NCI-H1930 (cell line): ENCODE measurements at regions not wholly inside any gene's neighbourhood (a gene's known extent, or its start where the extent isn't known, plus 50 kb on each side); places are given as distances from the start of the nearest gene placed in this dataset.
"Not testable (repeated sequence)": the region's sequence is repeated elsewhere in the genome, so short reads cannot be mapped to it uniquely, and the experiment has no call there.

ENCODE experiments used
- DNase-seq, 2 experiments: peaks; one replicate each; lab custom pipeline; 2025; lab: John Stamatoyannopoulos, UW

DNA sequence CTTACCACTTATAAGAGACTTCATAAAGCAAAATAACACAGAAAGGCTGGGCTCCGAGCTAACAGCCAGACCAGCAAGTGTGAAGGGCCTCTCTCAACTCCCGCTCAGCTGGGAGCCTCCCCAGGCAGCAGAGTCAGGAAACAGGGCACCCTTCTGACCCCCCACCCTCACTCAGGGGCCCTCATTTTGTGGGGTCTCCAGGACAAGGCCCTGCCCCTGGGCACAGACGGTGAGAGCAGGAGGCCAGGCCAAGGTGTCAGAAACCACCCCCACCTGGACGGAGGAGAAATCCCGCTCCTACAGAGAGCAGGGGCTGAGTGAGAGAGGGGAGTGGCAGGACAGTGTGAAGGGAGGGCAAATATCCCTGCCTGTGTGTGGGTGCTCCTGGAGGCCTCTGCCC is 135.8 kb upstream of the FOXD4L5 start:
- no peak for DNase-seq

DNA sequence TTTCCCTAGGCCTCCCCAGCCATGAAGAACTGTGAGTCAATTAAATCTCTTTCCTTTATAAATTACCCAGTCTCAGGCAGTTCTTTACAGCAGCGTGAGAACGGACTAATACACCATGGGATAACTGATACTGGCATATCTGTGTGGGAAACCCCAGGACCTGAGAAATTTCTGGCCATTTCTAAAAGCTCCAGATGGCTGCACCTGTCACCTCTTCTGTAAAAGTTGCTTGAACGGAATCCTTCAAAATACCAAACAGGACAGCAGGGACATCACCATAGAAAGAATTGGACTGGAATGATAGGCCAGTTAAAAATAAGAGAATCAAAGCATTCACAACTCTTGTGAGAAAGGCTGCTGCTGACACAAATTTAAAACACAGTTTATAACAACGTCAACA is 134.0 kb upstream of the FOXD4L5 start:
- DNase-seq = not testable (repeated sequence)

DNA sequence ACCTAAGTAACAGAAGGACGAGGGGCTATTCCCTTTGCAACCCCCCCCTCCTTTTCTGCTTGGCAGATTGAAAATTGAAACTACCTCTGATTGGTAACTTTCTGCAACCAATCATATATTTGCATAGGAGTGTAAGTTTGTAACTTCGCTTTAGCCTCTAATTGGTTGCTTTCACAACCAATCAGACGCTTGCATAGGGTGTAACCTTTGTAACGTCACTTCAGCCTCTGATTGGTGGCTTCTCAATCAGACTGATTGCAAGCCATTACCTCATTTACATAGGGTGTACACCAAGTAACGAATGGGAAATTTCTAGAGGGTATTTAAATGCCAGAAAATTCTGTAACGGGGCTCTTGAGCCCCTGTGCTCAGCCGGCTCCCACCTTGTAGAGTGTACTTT is 131.9 kb upstream of the FOXD4L5 start:
- DNase-seq = not testable (repeated sequence)

- not testable (repeated sequence) for DNase-seq
Observed at GRCh38 chr9:65414249-65414648, 129.2 kb upstream of the FOXD4L5 start.

GRCh38 chr9:65413371-65413770 is 128.4 kb upstream of the FOXD4L5 start:
- not testable (repeated sequence) for DNase-seq

- DNase-seq = no peak
Observed at GRCh38 chr9:65411901-65412300, 126.9 kb upstream of the FOXD4L5 start.

- DNase-seq = no peak
Observed at GRCh38 chr9:65411336-65411735, 126.3 kb upstream of the FOXD4L5 start.

- no peak for DNase-seq
Observed at GRCh38 chr9:65410926-65411325, 125.9 kb upstream of the FOXD4L5 start.

- DNase-seq = no peak
Observed at GRCh38 chr9:65409471-65409980, 124.5 kb upstream of the FOXD4L5 start.

GRCh38 chr9:65408806-65409205 is 123.8 kb upstream of the FOXD4L5 start:
- not testable (repeated sequence) for DNase-seq

- DNase-seq = not testable (repeated sequence)
Observed at GRCh38 chr9:65406625-65407024, 121.6 kb upstream of the FOXD4L5 start.

- DNase-seq = not testable (repeated sequence)
Observed at GRCh38 chr9:65405766-65406165, 120.8 kb upstream of the FOXD4L5 start.

DNA sequence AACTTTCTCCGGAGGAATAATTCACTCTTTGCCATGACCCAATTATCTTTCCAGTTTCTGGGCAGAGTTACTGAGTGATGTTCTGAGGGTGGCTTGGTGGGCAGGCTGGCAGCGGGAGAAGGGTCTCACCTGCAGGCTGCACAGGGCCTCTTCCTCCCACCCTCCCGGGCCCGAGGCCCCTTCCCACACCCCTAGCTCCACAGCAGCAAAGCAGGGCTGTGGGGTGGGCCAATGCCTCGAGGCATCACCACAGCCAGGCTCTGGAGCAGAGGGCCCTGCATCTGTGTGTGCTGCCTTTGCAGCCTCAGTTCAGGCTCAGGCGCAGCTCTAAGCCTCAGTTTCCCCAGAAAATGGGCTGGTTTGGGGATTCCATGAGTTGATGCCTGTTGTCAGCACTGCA is 120.2 kb upstream of the FOXD4L5 start:
- no peak for DNase-seq

DNA sequence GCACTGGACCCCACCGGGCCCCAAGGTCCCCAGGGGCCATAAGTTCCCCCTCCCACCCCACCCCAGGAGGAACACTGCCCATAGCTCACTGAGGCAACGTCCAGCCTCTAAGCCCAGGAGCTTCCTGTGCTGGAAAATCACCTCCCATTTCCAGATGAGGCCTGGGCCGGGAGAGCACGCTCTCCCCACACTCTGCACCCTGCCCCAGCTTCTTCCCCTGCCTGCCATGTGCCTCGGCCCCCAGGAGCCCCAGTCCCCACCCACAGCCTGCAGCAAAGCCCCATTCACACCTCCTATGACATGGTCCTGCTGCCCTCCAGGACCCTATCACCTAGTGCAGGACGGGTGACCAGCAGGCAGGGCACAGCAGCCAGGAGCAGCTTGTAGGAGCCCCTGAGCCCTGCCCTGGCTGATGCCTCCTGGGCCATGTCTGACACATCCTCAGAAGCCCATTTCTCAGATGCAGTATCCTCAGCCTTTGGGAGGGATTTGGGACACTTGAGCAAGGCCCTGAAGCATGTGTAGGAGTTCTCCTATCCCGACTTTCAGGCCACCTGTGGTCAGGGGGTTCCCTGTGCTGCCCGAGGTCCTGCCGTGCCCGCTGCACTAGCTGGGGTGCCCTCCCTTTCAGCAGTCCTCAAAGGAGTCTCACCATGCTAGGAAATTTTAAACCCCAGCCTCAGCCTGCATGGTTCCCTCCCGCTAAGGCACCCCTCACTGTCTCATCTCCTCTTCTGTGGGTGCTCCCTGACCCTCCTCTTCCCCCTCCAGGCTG is 119.4 kb upstream of the FOXD4L5 start:
- DNase-seq = no peak

DNA sequence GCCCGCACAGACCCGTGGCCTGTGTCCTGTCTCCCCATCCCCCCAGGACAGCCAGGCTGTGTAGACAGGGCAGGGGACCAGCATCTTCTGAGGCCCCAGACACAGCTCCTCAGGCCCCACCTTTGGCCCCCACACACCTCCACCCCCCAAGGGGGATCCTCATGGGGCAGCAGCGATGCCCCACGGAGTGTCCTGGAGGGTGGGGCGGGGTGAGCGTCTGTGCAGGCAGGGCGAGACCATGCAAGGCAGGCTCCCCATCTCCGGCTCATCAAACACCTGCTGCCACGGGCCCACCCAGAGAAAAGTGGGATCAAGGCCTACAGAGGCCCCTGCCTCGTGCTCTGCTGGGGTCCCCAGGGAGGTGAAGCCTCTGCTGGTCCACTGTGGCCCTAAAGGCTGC is 118.7 kb upstream of the FOXD4L5 start:
- DNase-seq = no peak

GRCh38 chr9:65403072-65403471 is 118.1 kb upstream of the FOXD4L5 start:
- DNase-seq = not testable (repeated sequence)

DNA sequence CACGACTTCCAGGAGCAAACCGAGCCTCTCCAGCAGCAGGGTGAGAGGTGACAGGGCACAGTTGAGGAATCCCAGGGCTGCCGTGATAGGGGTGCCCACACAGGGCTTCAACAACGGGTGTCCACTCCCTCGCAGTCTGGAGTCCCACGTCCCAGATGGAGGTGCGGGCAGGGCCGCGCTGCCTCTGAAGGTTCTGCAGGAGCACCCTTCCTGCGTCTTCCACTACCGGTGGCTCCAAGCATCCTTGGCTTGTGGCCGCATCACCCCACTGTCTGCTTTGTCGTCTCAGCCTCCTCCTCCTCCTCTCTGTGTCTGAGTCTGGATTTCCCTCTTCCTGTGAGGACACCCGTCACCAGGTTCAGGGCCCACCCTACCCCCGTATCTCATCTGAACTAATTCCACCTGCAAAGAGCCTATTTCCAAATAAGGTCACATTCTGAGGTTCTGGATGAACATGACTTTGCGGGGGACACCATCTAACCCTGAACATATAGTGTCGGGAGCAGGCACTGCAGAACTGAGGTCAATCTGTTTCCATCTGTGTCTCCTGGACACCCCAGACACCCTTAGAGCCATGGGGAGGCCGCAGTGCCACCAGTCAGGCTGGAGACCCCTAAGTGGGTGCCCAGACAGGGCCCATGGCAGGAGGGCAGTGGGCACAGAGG is 117.3 kb upstream of the FOXD4L5 start:
- DNase-seq = not testable (repeated sequence)

DNA sequence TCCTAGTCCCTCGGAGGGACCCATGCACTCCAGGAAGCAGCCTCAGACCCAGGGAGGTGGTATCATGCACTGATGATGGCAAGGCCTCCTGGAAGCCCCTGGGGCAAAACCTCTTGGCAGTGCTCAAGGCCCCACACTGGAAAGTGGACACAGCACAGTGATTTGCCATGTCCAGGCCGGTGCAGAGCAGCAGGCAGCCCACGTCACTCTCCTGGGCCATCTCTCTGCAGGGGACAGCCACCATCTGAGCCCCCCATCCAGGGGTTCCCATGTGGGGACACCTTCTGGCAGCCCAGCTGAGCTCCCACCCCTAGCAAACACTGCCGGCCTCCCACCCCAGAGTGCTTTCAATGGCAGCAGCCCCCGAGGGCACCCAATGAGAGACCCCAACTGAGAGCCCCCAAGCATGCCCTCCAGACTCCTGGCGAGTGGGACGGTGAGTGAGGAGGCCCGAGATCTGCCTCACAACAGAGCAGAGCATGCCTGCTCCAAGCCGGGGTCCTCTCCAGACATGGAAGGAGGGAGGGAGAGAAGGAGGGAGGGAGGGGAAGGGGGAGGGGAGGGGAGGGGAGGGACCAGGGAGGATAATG is 116.5 kb upstream of the FOXD4L5 start:
- DNase-seq = not testable (repeated sequence)

DNA sequence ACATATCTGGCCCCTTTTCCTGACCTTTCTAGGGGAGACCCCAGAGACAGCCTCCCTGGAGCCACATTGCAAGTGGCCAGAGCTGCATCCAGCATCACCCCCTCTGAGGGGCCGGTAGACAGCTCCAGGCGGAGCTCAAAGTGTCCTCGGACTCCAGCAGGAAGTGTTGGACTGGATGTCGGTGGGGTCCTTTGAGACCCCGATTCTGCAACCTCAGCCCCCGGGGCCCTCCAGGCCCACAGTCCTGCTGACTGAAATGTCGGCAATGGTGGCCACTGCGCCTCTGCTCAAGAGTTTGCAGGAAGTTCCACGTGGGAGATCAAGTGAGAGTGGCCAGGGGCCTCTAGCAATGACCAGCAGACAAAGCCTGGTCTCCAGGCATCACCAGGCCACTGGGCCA is 115.9 kb upstream of the FOXD4L5 start:
- no peak for DNase-seq

DNA sequence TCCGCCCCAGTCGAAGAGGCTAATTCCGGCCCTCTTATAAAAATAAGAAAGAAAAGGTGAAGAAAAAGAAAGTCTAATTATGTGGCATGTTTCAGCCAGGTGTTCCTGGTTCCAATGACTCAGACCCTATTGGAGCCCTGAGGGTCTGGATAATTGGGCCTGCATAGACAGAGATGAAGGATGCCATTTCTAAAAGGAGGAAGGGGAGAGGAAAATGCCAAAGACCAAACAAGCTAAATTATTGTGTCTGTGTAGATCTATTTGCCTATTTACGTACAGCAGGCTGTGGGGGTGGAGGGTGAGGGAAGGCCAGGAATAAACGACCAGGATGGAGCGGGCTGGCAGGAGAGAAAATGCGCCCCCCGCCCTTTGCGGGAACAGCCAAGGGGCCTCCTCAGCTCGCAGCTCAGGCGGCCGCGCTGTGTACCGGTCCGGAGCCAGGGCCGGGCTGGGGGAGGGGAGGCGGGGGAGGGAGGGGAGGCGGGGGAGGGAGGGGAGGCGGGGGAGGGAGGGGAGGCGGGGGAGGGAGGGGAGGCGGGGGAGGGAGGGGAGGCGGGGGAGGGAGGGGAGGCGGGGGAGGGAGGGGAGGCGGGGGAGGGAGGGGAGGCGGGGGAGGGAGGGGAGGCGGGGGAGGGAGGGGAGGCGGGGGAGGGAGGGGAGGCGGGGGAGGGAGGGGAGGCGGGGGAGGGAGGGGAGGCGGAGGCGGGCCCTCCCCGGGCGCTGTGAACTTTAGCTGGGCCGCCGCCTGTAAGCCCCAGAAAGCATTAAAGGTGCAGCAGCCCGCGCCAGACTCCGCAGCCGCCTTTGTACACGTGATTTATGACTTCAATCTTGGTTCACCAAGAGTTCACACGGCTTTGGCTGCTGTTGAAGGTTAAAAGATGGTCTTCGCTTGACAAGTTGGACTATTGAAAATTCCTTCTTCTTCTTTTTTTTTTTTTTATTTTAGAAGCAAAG is 113.0 kb upstream of the FOXD4L5 start:
- peak in 1 of 2 experiments; percentile 1 for DNase-seq

DNA sequence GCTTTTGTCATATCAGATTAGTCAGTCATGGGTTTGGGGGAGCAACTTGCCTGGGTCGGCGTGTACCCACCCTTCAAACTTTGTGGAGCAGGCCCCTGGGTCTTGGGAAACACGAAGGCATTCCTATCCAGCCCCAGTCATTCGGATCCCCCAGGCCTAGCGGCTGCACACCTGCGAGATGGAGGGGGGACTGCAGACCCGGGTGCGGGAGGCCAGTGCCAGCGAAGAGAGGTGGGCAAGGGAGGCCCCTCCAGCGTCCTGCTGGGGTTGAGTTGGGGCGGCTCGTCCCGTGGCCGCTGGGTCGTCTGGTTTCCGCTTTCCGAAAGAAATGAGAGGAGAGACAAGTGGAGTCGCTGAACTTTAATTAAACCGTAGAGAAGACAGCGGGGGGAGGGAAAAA is 112.2 kb upstream of the FOXD4L5 start:
- DNase-seq = not testable (repeated sequence)

- not testable (repeated sequence) for DNase-seq
Observed at GRCh38 chr9:65396601-65397000, 111.6 kb upstream of the FOXD4L5 start.
